HL-60 (cell line): ENCODE measurements at regions not wholly inside any gene's neighbourhood (a gene's known extent, or its start where the extent isn't known, plus 50 kb on each side); places are given as distances from the start of the nearest gene placed in this dataset.

Source experiments
- CTCF ChIP-seq: IDR thresholded peaks from one replicate; pipeline ENCODE4 v1.5.1; 2011; ENCODE audit warnings: low read length, control low read depth, inconsistent platforms; ENCODE audit not compliant: insufficient read depth
- REST ChIP-seq: IDR thresholded peaks from 2 replicates; pipeline ENCODE4 v1.6.1; 2012; ENCODE audit warnings: low read depth; ENCODE audit not compliant: insufficient replicate concordance

DNA sequence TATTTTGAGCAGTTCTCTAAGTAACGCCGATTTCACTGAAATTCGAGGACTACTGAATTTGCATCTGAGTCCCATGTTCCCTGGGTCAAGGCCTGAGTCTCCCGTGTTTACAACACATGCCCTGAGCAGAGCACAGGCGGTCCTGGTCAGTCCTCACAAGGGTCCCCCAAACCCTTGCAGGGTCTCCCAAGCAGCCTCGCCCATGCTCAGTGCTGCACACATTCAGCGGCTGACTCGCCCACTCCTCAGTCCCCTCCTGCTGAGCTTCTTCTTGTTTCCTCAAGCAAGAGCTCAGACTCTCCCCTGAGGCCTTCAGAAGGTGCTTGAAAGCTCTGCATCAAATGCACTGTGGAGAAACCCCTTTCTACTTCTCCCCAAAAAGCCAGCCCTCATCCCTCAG, 114.6 kb downstream of the INHBB start:
- TF ChIP-seq CTCF = no peak
- TF ChIP-seq REST = no peak
